Right atrium auricular region (tissue), 2 donors: ENCODE measurements at regions not wholly inside any gene's neighbourhood (a gene's known extent, or its start where the extent isn't known, plus 50 kb on each side); places are given as distances from the start of the nearest gene placed in this dataset.

Experiments used
- DNase-seq: peaks from one replicate; pipeline ENCODE4 v3.0.0-alpha.2; 2019; ENCODE audit warnings: low spot score
- H3K27ac ChIP-seq, 2 donors: fragments of 200-600 bp; sonication (generic); 1 replicate in 1 of 2; 2 replicates in 1 of 2; pipeline ENCODE4 v1.5.1; 2016 to 2019
- H3K27me3 ChIP-seq, 2 donors: fragments of 200-600 bp; sonication (generic); one replicate each; pipeline versions ENCODE4 v1.5.1 to v1.6.0; 2017 to 2019
- H3K36me3 ChIP-seq: fragments of 200-600 bp; sonication (generic); one replicate; pipeline ENCODE4 v1.5.1; 2016
- H3K4me1 ChIP-seq, 2 donors: fragments of 200-600 bp; sonication (generic); one replicate each; pipeline versions ENCODE4 v1.5.1 to v1.6.0; 2017 to 2019
- H3K4me3 ChIP-seq, 2 donors: fragments of 200-600 bp; sonication (generic); 1 replicate in 1 of 2; 2 replicates in 1 of 2; pipeline ENCODE4 v1.5.1; 2017 to 2019; ENCODE audit warnings: mild to moderate bottlenecking in 1 of 2, moderate library complexity in 1 of 2
- H3K9me3 ChIP-seq, 2 donors: fragments of 200-600 bp; sonication (generic); one replicate each; pipeline ENCODE4 v1.5.1; 2019
- CTCF ChIP-seq, 2 donors: fragments of 200-600 bp; sonication (generic); IDR thresholded peaks; one replicate each; pipeline ENCODE4 v1.5.1; 2019; ENCODE audit warnings: antibody characterized with exemption in 2 of 2

- no peaks in the 10 kb centered on the region for H3K27me3 ChIP-seq
- H3K36me3 ChIP-seq = no peaks in the 10 kb centered on the region
- no peaks in the 10 kb centered on the region for H3K4me1 ChIP-seq
- no peak overlapping the region for H3K27ac ChIP-seq
- peaks cover 0 to 9% of the 10 kb centered on the region in 2 donors for H3K9me3 ChIP-seq
- DNase-seq = no peak
- H3K4me3 ChIP-seq = no peak overlapping the region
- TF ChIP-seq CTCF (IDR thresholded peaks at IDR 0.05) = no peak
Measured at GRCh38 chr9:99556998-99557397, 264.7 kb upstream of the NR4A3 start.

GRCh38 chr9:99557816-99558215, 263.9 kb upstream of the NR4A3 start:
- Histone ChIP-seq H3K4me3 (no peak overlapping the region), H3K9me3 (peaks cover 0 to 9% of the 10 kb centered on the region in 2 donors), H3K4me1 (no peaks in the 10 kb centered on the region), H3K27ac (no peak overlapping the region), H3K36me3 (no peaks in the 10 kb centered on the region), H3K27me3 (no peaks in the 10 kb centered on the region)
- DNase-seq = no peak
- no peak for TF ChIP-seq CTCF (IDR thresholded peaks at IDR 0.05)

- no peaks in the 10 kb centered on the region for H3K36me3 ChIP-seq
- TF ChIP-seq CTCF (IDR thresholded peaks at IDR 0.05) = no peak
- no peak overlapping the region for H3K4me3 ChIP-seq
- no peaks in the 10 kb centered on the region for H3K4me1 ChIP-seq
- H3K27me3 ChIP-seq = no peaks in the 10 kb centered on the region
- DNase-seq = no peak
- peaks cover 0 to 9% of the 10 kb centered on the region in 2 donors for H3K9me3 ChIP-seq
- no peak overlapping the region for H3K27ac ChIP-seq
Measured at GRCh38 chr9:99559776-99560175, 261.9 kb upstream of the NR4A3 start.

- Histone ChIP-seq H3K4me3 (no peak overlapping the region), H3K27me3 (no peaks in the 10 kb centered on the region), H3K4me1 (no peaks in the 10 kb centered on the region), H3K36me3 (no peaks in the 10 kb centered on the region), H3K27ac (no peak overlapping the region), H3K9me3 (peaks cover 0 to 9% of the 10 kb centered on the region in 2 donors)
- no peak for DNase-seq
- TF ChIP-seq CTCF (IDR thresholded peaks at IDR 0.05) = no peak
Measured at GRCh38 chr9:99560561-99560960, 261.1 kb upstream of the NR4A3 start.

GRCh38 chr9:99561509-99561917, 260.2 kb upstream of the NR4A3 start:
- no peak for DNase-seq
- Histone ChIP-seq H3K9me3 (peaks cover 0 to 9% of the 10 kb centered on the region in 2 donors), H3K4me3 (no peak overlapping the region), H3K36me3 (no peaks in the 10 kb centered on the region), H3K27me3 (no peaks in the 10 kb centered on the region), H3K4me1 (no peaks in the 10 kb centered on the region), H3K27ac (peak overlapping the region; percentile 37 to 73)
- no peak for TF ChIP-seq CTCF (IDR thresholded peaks at IDR 0.05)

GRCh38 chr9:99561961-99562565, 259.6 kb upstream of the NR4A3 start:
- peaks cover 0 to 6% of the 10 kb centered on the region in 2 donors for H3K9me3 ChIP-seq
- H3K4me1 ChIP-seq = no peaks in the 10 kb centered on the region
- TF ChIP-seq CTCF (IDR thresholded peaks at IDR 0.05) = no peak
- H3K36me3 ChIP-seq = no peaks in the 10 kb centered on the region
- no peak for DNase-seq
- no peaks in the 10 kb centered on the region for H3K27me3 ChIP-seq
- peak overlapping the region; percentile 37 to 73 for H3K27ac ChIP-seq
- no peak overlapping the region for H3K4me3 ChIP-seq
